GM19455 (cell line): ENCODE measurements at regions not wholly inside any gene's neighbourhood (a gene's known extent, or its start where the extent isn't known, plus 50 kb on each side); places are given as distances from the start of the nearest gene placed in this dataset.

Experiments
- ATAC-seq: cut with Tn5 transposase; IDR thresholded peaks from one replicate; pipeline ENCODE4 v1.9.1; 2021; ENCODE audit not compliant: unreplicated experiment

- no peak for ATAC-seq
These were observed 156.3 kb upstream of the EPHA7 start for GRCh38 chr6:93575495-93576267.

DNA sequence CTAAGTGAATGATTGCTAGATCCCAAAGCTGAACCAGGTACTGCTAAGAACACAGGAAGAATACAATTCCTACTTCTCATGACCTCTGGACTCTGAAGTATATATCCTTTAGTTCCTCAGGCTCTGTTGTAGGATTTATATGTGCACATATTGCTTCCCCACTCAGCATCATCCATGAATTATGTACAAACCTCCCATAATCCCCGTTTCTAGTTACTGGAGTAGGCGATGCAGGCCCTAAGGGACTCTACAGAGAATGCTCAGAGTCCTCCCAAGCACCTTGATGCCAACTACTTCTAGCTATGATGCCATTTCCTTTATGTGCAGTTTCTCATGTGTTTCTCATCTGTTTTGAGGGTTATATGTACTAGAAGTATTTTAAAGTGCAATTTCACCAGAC is 154.9 kb upstream of the EPHA7 start:
- ATAC-seq = no peak

GRCh38 chr6:93571346-93571745 is 152.0 kb upstream of the EPHA7 start:
- ATAC-seq = no peak

- ATAC-seq = no peak
These were observed 148.8 kb upstream of the EPHA7 start for GRCh38 chr6:93568169-93568568.

DNA sequence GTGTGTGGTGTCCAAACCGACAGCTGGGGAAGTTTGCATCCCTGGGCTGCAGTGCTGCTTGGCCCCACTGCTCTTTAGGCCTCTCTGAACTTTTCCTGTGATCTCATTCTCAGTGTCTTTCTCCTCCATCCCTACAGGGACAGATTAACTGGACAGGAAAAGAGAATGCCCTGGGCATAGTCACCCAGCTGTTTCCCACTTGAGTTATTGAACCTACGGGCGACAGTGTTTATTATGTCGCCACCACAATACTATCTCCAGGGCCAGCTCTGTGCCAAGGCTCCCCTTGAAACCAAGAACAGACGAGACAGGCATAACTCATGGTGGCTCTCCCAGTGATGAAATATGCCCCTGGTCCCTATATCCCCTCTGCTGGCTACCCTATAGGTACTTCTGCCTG is 147.8 kb upstream of the EPHA7 start:
- no peak for ATAC-seq

- no peak for ATAC-seq
These were observed 146.9 kb upstream of the EPHA7 start for GRCh38 chr6:93566285-93566684.

GRCh38 chr6:93562582-93562981 is 143.2 kb upstream of the EPHA7 start:
- ATAC-seq = no peak

DNA sequence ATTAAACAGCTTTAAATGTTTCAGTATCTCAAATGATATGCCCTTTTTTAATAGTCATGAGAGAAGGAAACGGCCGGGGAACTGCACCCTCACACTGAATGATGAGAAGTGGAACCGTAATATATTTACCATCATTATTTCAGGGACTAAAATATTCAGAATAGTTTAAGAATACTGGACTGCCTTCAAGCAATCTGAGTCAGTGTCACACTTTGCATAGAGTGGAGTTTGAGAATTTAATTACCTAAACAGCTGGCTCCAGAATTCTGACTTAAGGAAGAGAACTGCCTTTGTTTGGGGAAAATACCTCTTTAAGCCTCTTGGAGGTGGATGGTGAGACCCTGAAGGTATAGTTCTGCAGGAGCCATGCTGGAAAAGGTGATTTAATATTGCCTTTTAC is 135.9 kb upstream of the EPHA7 start:
- no peak for ATAC-seq

DNA sequence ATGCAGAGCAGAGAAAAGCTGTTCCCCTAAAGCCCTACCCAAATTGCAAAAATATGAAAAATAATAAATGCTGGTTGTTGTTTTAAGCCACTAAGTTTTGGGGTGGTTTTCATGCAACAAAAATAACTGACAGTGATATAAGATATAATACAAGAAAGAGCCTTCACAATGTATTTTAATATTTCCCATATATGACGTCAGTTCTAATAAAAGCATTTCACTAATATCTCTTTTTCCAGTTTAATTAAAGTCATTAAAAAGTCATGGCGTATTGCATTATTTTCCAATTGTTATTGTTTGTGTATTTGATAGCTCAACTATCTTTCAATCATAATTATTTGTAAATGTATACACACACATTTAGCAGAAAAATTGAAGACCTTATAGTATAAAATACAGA is 134.7 kb upstream of the EPHA7 start:
- no peak for ATAC-seq

GRCh38 chr6:93550551-93551276 is 131.4 kb upstream of the EPHA7 start:
- ATAC-seq = no peak

- ATAC-seq = no peak
These were observed 130.5 kb upstream of the EPHA7 start for GRCh38 chr6:93549868-93550267.

DNA sequence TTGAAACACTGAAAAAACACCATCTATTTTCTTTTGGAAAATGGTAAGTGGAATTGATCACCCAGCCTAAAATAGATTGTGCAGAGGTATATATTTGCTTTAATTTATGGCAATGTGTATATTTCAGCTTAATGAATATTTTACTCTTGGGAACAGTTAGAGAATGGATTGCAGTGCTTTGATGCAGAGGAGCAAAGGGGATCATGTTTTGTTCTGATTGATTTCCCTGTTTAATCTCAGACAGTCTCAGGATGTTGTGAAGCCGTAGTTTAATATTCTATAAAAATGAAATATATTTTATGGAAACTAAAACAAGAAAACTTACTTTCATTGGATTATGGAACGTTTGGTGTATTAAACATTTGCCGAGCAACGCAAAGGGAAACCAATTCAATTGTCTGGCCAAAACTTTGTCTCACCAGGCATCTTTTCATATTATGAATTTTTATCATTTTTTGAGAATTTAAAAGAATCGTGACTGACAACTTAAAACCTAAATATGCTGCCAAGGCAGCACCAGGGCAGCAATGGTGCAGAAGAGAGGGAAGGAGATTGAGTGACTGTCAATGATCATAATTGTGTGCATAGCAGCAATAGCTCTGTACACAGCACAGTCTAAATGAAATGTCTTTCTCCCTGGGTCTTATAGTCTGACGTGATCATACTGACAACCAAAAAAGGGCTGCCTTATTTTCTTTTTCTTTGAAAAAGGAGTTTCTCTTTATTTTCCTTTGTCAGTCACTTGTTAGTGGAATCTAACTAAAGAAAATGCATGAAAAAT is 105.5 kb upstream of the EPHA7 start:
- ATAC-seq = no peak

DNA sequence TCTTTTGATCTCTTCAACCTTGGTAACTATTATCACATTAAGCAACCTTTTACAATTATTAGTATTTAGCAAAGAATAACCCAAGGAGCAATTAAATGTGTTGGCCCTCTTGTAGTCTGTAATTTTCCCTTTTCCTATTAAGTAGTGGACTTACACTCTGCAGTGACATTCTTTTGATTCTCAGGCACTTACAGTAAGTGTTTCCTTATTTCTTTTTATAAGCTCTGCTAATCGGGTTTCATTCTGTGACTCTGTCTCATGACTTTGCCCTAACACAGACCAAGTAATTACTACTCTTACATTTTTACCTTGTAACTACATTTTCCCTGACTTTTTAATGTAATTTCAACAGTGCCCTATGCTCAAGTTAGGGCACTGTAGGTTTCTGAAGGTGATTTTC is 104.0 kb upstream of the EPHA7 start:
- ATAC-seq = no peak

GRCh38 chr6:93516441-93516840 is 97.1 kb upstream of the EPHA7 start:
- no peak for ATAC-seq

- no peak for ATAC-seq
These were observed 96.4 kb upstream of the EPHA7 start for GRCh38 chr6:93515736-93516135.

DNA sequence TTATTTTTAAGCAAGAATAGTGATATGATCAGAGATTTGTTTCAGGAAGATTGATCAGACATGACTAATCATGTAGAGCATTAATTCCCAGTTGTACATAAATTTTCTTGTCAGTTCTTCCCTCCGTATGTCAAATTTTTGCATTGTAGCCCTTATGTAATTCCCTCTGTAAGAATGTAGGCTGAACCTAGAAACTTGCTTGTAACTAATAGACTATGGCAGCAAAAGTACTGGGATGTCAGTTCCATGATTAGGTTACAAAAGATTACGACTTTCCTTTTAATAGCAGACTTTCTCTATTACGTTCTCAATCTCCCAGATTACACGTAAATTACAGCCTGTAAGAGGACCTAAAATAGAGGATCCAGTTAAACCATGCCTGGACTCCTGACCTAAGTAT is 79.4 kb upstream of the EPHA7 start:
- no peak for ATAC-seq

DNA sequence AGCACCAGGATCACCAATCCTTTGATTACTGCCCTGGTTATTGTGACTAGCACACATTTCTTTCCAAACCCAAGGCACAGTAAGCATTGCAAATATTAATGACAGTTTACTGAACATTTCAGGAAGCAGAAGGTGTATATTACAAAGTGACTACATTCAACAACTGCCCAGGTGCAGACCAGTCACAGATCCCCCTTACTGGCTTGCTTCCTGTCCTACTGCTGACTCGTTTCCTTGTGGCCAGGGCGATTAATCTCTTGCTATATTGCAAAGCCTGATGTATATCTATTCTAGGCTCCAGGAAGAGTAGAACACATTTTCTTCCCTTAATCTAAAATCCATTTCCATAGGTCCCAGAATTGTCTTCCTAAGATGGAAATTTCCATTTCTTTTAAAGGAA is 77.2 kb upstream of the EPHA7 start:
- no peak for ATAC-seq

- ATAC-seq = no peak
These were observed 74.7 kb upstream of the EPHA7 start for GRCh38 chr6:93494057-93494456.

DNA sequence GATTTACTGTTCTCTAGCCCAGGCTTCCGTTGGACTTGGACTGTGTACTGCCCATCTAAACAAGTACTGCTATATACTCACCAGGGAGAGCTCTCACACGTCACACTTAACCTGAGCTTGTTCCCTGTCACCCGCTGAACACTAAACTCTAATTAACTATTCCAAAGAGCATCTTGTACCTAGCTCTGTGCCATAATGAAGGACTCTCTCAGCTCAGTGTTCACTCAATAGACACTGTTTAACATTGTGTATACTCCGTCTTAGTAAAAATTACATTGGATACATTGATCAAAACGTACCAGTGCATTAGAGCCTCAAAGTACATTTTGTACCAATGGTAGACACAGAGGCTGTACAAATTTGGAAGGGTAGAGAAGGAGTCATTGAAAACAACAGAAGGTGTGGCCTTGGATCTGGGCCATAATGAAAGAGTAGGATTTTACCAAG is 55.4 kb upstream of the EPHA7 start:
- ATAC-seq = no peak

DNA sequence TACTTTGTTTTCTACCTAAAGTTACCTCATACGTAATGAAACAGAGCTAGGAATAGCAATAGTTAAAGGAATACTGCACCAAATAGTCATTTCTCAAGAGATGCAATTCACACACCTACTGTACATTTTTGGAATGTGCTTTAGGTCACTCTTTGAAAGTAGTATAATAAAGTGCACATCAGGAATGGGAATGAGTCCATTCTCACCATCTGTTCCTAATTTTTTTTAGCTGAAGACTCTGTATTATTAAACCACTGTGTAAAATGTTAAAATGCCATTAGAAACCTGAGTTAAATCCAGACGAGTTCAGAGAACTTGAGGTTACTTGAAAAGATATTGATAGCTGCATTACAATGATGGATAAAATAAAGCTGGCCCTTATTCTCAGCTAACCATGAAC is 51.9 kb upstream of the EPHA7 start:
- ATAC-seq = no peak
